ENCODE measurements at regions not wholly inside any gene's neighbourhood (a gene's known extent, or its start where the extent isn't known, plus 50 kb on each side); places are given as distances from the start of the nearest gene placed in this dataset.

- DNase-seq (ENCODE audit: low spot score) = no peak
- no peak for TF ChIP-seq CTCF (IDR thresholded peaks at IDR 0.05; ENCODE audit: extremely low read depth, missing control alignments)
These were observed 137.8 kb downstream of the MID1IP1 start for GRCh38 chrX:38939067-38939466.

GRCh38 chrX:38940547-38940946 lies 139.3 kb downstream of the MID1IP1 start:
- no peak for TF ChIP-seq CTCF (IDR thresholded peaks at IDR 0.05; ENCODE audit: extremely low read depth, missing control alignments)
- DNase-seq (ENCODE audit: low spot score) = no peak

- no peak for TF ChIP-seq CTCF (IDR thresholded peaks at IDR 0.05; ENCODE audit: extremely low read depth, missing control alignments)
- DNase-seq (ENCODE audit: low spot score) = no peak
These were observed 140.4 kb downstream of the MID1IP1 start for GRCh38 chrX:38941675-38942074.

- TF ChIP-seq CTCF (IDR thresholded peaks at IDR 0.05; ENCODE audit: extremely low read depth, missing control alignments) = no peak
- DNase-seq (ENCODE audit: low spot score) = no peak
These were observed 141.9 kb downstream of the MID1IP1 start for GRCh38 chrX:38943120-38943519.

- no peak for DNase-seq (ENCODE audit: low spot score)
- TF ChIP-seq CTCF (IDR thresholded peaks at IDR 0.05; ENCODE audit: extremely low read depth, missing control alignments) = no peak
These were observed 146.8 kb downstream of the MID1IP1 start for GRCh38 chrX:38948046-38948445.

GRCh38 chrX:38954520-38954919 lies 153.3 kb downstream of the MID1IP1 start:
- TF ChIP-seq CTCF (IDR thresholded peaks at IDR 0.05; ENCODE audit: extremely low read depth, missing control alignments) = no peak
- peak; percentile 6 for DNase-seq (ENCODE audit: low spot score)

GRCh38 chrX:38959736-38960135 lies 158.5 kb downstream of the MID1IP1 start:
- DNase-seq (ENCODE audit: low spot score) = no peak

More at GRCh38 chrX:38959736-38960135, 158.5 kb downstream of the MID1IP1 start:
- no peak for TF ChIP-seq CTCF (IDR thresholded peaks at IDR 0.05; ENCODE audit: extremely low read depth, missing control alignments)
